ENCODE measurements at regions not wholly inside any gene's neighbourhood (a gene's known extent, or its start where the extent isn't known, plus 50 kb on each side); places are given as distances from the start of the nearest gene placed in this dataset.

DNA sequence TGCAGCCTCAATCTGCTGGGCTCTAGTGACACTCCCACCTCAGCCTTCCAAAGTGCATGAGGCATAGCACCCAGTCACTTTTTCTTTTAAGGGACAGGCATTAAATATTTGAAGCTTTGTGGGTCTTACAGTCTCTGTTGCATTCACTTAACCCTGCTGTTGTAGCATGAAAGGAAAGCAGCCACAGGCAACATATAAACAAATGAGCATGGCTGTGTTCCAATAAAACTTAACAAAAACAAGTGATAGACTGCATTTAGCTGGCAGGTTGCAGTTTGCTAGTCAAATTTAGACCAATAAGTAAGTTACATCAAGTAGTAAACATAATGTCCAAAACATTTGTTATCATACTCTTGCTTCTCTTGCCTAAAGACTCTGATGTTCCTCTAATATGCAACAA is 297.3 kb upstream of the MMADHC start:
- H4K20me1 ChIP-seq (ENCODE audit: insufficient read depth, low read length) = no peaks in the 10 kb centered on the region
- no peak for DNase-seq (ENCODE audit: insufficient read length, low spot score, missing footprints)
- no peaks in the 10 kb centered on the region for H3K27me3 ChIP-seq (ENCODE audit: insufficient read depth, low read length)
- no peaks in the 10 kb centered on the region for H3K9me3 ChIP-seq (ENCODE audit: low read depth, low read length)
- no peak overlapping the region for H3K27ac ChIP-seq (ENCODE audit: low read depth, low read length)
- H3K36me3 ChIP-seq (ENCODE audit: insufficient read depth, low read length) = no peaks in the 10 kb centered on the region
- TF ChIP-seq, protein P1, sequence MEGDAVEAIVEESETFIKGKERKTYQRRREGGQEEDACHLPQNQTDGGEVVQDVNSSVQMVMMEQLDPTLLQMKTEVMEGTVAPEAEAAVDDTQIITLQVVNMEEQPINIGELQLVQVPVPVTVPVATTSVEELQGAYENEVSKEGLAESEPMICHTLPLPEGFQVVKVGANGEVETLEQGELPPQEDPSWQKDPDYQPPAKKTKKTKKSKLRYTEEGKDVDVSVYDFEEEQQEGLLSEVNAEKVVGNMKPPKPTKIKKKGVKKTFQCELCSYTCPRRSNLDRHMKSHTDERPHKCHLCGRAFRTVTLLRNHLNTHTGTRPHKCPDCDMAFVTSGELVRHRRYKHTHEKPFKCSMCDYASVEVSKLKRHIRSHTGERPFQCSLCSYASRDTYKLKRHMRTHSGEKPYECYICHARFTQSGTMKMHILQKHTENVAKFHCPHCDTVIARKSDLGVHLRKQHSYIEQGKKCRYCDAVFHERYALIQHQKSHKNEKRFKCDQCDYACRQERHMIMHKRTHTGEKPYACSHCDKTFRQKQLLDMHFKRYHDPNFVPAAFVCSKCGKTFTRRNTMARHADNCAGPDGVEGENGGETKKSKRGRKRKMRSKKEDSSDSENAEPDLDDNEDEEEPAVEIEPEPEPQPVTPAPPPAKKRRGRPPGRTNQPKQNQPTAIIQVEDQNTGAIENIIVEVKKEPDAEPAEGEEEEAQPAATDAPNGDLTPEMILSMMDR (IDR thresholded peaks at IDR 0.05; ENCODE audit: extremely low read depth, low read depth, low read length) = no peak
- H3K79me2 ChIP-seq (ENCODE audit: insufficient read depth, low read length) = no peaks in the 10 kb centered on the region
- H3K4me1 ChIP-seq (ENCODE audit: insufficient read depth, low read length) = no peaks in the 10 kb centered on the region
- H3K4me3 ChIP-seq (ENCODE audit: insufficient read depth, low read length) = no peak overlapping the region
- no peak overlapping the region for H2AFZ ChIP-seq (ENCODE audit: low read length)
- H3K4me2 ChIP-seq (ENCODE audit: insufficient read depth, low read length) = no peak overlapping the region

DNA sequence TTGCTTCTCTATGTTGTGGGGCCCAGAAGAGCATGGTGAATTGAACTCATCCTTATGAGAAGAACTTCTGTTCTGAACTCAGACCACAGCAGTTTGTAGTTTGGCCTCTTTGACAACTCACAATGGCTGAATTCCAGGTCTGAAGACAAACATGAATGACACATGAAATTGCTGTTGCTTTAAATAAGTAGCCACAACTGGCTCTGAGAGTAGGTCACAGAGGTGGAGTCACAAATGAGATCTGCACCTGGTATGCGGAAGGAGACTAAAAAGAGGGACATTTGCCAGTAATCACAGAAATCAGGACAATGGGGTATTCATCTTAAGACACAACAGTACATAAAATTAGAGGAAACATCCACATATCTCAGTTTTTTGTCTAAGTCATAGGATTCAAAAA is 290.3 kb upstream of the MMADHC start:
- TF ChIP-seq, protein P1 (IDR thresholded peaks at IDR 0.05; ENCODE audit: extremely low read depth, low read depth, low read length) = no peak
- Histone ChIP-seq H3K27ac (ENCODE audit: low read depth, low read length) (no peak overlapping the region), H2AFZ (ENCODE audit: low read length) (peak overlapping the region; percentile 15), H4K20me1 (ENCODE audit: insufficient read depth, low read length) (no peaks in the 10 kb centered on the region), H3K79me2 (ENCODE audit: insufficient read depth, low read length) (no peaks in the 10 kb centered on the region), H3K36me3 (ENCODE audit: insufficient read depth, low read length) (no peaks in the 10 kb centered on the region), H3K4me3 (ENCODE audit: insufficient read depth, low read length) (no peak overlapping the region), H3K4me1 (ENCODE audit: insufficient read depth, low read length) (no peaks in the 10 kb centered on the region), H3K4me2 (ENCODE audit: insufficient read depth, low read length) (no peak overlapping the region), H3K27me3 (ENCODE audit: insufficient read depth, low read length) (no peaks in the 10 kb centered on the region), H3K9me3 (ENCODE audit: low read depth, low read length) (no peaks in the 10 kb centered on the region)
- DNase-seq (ENCODE audit: insufficient read length, low spot score, missing footprints) = no peak

DNA sequence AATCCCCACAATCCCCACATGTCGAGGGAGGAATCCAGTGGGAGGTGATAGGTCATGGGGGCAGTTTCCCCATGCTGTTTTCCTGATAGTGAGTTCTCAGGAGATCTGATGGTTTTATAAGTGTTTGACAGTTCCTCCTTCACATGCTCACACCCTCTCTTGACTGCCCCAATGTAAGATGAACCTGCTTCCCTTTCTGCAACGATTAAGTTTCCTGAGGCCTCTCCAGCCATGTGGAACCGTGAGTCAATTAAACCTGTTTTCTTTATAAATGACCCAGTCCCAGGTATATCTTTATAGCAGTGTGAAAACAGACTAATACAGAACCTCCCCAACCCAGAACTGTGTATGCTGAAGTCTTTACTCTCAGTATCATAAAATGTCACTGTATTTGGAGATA is 289.5 kb upstream of the MMADHC start:
- Histone ChIP-seq H4K20me1 (ENCODE audit: insufficient read depth, low read length) (no peaks in the 10 kb centered on the region), H3K27ac (ENCODE audit: low read depth, low read length) (no peak overlapping the region), H3K9me3 (ENCODE audit: low read depth, low read length) (no peaks in the 10 kb centered on the region), H2AFZ (ENCODE audit: low read length) (no peak overlapping the region), H3K4me3 (ENCODE audit: insufficient read depth, low read length) (no peak overlapping the region), H3K27me3 (ENCODE audit: insufficient read depth, low read length) (no peaks in the 10 kb centered on the region), H3K4me2 (ENCODE audit: insufficient read depth, low read length) (no peak overlapping the region), H3K79me2 (ENCODE audit: insufficient read depth, low read length) (no peaks in the 10 kb centered on the region), H3K36me3 (ENCODE audit: insufficient read depth, low read length) (no peaks in the 10 kb centered on the region), H3K4me1 (ENCODE audit: insufficient read depth, low read length) (no peaks in the 10 kb centered on the region)
- DNase-seq (ENCODE audit: insufficient read length, low spot score, missing footprints) = no peak
- TF ChIP-seq, protein P1 (IDR thresholded peaks at IDR 0.05; ENCODE audit: extremely low read depth, low read depth, low read length) = no peak

DNA sequence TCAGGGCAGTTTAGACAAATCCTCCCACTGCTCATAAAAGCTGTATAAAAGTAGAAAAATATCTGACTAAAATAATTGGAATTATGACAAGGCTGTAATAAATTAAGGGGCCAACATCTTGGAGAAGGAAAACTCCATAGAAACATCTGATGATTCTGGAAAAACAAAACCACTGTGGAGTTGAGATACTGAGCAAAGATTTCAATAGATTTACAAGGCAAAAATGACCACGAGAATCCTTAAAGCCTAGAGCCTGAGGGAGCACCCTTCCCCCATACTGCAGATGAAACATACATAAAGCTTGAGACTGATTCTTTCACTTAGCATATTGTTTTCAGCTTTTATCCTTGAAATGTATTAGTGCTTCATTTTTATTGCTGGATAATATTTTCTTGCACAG is 286.4 kb upstream of the MMADHC start:
- Histone ChIP-seq H3K4me3 (ENCODE audit: insufficient read depth, low read length) (no peak overlapping the region), H3K4me1 (ENCODE audit: insufficient read depth, low read length) (peaks cover 2% of the 10 kb centered on the region), H3K4me2 (ENCODE audit: insufficient read depth, low read length) (no peak overlapping the region), H4K20me1 (ENCODE audit: insufficient read depth, low read length) (no peaks in the 10 kb centered on the region), H3K27me3 (ENCODE audit: insufficient read depth, low read length) (no peaks in the 10 kb centered on the region), H3K9me3 (ENCODE audit: low read depth, low read length) (peaks cover 2% of the 10 kb centered on the region), H2AFZ (ENCODE audit: low read length) (no peak overlapping the region), H3K36me3 (ENCODE audit: insufficient read depth, low read length) (no peaks in the 10 kb centered on the region), H3K27ac (ENCODE audit: low read depth, low read length) (no peak overlapping the region), H3K79me2 (ENCODE audit: insufficient read depth, low read length) (no peaks in the 10 kb centered on the region)
- DNase-seq (ENCODE audit: insufficient read length, low spot score, missing footprints) = no peak
- TF ChIP-seq, protein P1 (IDR thresholded peaks at IDR 0.05; ENCODE audit: extremely low read depth, low read depth, low read length) = no peak

All from osteoblast (primary cell).